Renal cortex interstitium (tissue), 11 donors: ENCODE measurements at regions not wholly inside any gene's neighbourhood (a gene's known extent, or its start where the extent isn't known, plus 50 kb on each side); places are given as distances from the start of the nearest gene placed in this dataset.

Experiments
- DNase-seq, 11 donors: peaks; one replicate each; pipeline ENCODE4 v3.0.0-alpha.2; 2013; ENCODE audit warnings: low read depth in 9 of 11, low spot score in 4 of 11; ENCODE audit errors: extremely low read depth in 1 of 11

GRCh38 chr16:16857012-16857411, 478.1 kb downstream of the NPIPA7 start:
- DNase-seq = no peak

- DNase-seq = no peak
Measured at GRCh38 chr16:16857603-16858283, 478.8 kb downstream of the NPIPA7 start.

GRCh38 chr16:16861546-16861945, 482.6 kb downstream of the NPIPA7 start:
- DNase-seq = peak; percentile 10 to 43 (median 15)

DNA sequence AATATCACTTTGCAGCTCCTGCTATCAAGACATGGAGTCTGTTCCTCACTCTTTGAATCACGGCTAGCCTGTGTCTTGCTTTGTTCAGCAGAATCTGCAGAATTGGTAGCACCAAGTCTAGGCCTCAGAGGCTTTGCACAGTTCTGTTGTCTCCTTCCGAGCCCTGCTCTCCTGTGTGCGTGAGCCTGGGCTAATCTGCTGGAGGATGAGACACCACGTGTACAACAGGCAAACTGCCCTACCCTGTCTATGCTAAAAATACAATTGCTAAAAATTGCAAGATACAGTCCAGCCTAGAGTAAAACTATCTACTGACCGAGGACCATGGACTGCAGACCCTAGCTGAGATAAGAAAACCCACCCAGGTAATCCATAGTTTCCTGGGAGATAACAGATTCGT, 484.7 kb downstream of the NPIPA7 start:
- DNase-seq = no peak

GRCh38 chr16:16864536-16864935, 485.6 kb downstream of the NPIPA7 start:
- DNase-seq = no peak

- no peak for DNase-seq
Measured at GRCh38 chr16:16865374-16865773, 486.4 kb downstream of the NPIPA7 start.

GRCh38 chr16:16867973-16868372, 489.0 kb downstream of the NPIPA7 start:
- DNase-seq = no peak

DNA sequence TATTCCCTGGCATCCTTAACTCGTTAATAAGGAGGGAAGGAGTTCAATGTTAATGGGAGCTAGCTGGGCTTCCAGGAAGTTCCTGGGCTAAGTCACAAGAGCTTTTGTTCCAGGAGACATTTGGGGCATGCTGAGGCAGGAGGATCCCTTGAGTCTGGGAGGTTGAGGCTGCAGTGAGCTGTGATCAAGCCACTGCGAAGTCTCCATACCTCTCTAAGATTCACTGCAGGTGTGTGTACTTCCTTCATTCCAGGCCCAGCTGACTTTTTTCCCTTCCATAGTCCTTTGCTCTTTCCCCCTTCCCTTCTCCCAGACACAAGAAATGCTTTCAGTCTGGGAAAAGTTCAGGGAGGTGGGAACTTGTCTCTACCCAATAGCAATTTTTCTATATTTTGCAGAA, 489.8 kb downstream of the NPIPA7 start:
- DNase-seq = no peak

- no peak for DNase-seq
Measured at GRCh38 chr16:16869746-16870145, 490.8 kb downstream of the NPIPA7 start.

DNA sequence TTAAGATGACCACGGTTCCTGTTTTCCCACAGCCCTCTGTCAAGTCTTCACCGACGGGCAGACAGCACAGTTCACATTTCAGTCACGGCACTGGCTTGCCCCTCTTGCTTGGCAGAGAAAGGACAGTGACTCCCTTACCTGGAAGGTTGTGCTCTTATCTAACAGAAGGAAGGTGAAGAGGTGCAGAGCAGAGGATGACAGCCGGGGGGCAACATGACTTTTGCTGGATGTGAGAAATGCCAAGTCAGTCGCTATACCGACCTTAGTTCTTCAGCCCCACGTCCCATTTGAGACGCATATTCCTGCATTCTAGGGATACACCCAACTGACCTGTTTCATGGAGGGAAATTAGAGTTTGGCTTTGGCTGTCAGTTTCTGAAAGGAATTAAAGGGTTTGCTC, 492.3 kb downstream of the NPIPA7 start:
- no peak for DNase-seq

DNA sequence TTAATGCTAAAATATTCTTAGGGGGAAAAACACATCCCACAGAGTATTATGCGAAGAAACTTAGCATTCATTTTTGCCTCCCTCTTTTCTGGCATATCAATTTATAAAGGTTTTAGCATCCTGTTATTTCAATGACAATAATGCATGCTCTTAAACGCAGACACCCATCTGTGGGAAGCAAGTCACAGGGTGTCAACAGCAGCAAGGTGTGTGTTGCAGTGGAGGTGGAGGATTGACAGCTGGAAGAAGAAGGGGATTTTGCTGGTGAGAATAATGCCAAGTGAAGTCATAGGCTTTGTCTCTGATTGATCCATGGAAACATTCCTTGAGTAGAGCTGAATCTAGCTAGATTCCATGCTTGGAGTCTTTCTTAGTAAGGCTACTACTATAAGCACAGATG, 498.1 kb downstream of the NPIPA7 start:
- DNase-seq = no peak

DNA sequence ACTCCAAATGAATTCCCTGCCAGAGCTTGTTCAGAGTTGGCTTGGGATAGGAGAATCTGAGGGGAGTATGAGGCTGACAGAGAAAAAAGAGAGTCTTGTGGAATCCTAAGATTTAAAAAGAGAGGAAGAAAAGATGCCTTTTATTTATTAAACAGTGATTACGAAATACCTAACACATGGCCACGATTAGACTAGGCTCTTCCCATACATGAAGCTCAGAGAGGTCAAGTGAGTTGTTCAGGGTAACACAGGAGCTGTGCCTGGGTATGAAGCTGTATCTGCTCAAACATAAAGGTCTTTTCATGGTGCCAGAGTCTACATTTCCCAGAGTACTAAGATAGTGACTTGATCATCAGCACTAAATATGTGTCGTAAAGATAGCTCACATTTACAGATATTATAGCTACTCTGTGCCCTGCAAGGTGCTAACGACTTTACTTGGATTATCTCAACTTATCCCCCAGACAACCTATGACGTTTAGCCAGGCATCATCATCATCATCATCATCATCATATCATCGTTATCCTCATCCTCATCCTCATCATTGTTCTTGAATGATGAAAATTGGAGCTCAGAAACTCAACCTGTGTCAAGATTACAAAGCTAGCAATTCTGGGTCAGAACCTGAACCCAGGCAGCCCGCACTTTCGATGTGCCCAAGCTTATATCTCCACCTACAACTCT, 500.8 kb downstream of the NPIPA7 start:
- DNase-seq = no peak

DNA sequence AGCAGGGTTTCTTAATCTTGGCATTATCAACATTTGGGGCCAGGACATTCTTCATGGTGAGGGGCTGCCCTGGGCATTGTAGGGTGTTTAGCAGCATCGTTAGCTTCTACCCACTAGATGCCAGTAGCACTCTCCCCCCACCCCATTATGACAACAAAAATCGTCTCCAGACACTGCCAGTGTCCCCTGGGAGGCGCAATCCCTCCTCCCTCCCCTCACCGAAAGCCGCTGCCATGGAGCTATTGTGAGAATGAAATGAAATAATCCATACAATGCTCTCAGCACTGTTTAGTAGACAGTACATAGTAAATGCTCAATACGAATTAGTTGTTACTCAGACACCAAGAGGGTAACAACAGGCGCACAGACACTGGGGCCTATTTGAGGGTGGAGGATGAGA, 502.9 kb downstream of the NPIPA7 start:
- no peak for DNase-seq

DNA sequence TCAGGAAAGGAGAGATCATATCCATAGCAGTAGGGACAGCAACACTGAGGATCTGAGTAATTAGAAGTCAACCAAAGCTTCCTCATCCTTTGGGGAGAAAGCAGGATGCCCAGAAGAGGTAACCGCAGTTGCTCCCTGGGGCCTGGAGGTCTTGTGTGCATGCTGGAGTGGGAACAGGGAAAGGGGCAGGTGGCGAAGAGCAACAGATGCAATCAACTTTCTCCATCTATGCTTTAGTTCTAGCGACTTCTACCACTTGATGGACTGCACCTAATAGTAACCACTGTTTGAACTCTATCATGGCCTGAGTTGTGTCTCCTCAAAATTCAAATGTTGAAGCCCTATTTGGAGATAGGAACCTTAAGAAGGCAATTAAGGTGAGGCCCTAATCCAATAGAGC, 503.8 kb downstream of the NPIPA7 start:
- DNase-seq = no peak

GRCh38 chr16:16884451-16884850, 505.5 kb downstream of the NPIPA7 start:
- DNase-seq = no peak

DNA sequence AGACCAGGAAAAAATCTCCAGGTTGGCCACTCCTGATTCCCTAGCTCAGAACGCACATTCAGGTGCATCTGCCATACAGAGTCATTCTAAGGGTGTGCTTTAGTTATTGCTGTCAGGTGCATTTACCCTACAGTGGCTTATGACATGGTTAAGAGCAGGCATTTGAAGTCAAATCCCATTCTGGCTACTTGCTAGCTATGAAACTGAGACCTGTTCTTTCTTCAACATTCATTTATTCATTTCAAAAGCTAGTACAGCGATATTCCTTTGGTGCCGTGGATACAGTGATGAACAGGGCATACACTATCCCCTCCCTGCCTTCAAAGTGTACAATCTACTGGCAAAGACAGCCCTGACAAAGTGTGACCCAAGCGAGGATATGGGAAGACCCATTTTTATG, 508.3 kb downstream of the NPIPA7 start:
- DNase-seq = no peak

- DNase-seq = no peak
Measured at GRCh38 chr16:16890964-16891363, 512.0 kb downstream of the NPIPA7 start.

GRCh38 chr16:16904601-16905000, 525.7 kb downstream of the NPIPA7 start:
- DNase-seq = no peak

GRCh38 chr16:16905850-16906249, 526.9 kb downstream of the NPIPA7 start:
- no peak for DNase-seq

- DNase-seq = no peak
Measured at GRCh38 chr16:16907089-16907488, 528.1 kb downstream of the NPIPA7 start.

DNA sequence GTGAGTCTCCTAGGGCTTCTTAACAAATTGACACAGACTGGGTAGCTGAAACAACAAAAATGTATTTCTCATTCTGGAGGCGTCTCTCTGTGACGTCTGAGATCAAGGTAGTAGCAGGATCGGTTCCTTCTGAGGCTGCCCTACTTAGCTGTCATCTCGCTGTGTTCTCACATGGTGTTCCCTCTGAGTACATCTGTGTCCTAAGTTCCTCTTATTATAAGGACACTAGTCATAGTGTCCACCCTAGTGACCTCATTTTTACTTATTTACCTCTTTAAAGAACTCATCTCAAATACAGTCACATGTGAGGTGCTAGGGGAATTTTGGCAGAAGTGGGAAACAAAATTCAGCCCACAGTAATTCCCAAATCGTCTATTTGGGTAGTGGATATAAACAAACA, 529.1 kb downstream of the NPIPA7 start:
- DNase-seq = no peak
